Posterior cingulate gyrus (tissue), 11 donors: ENCODE measurements at regions not wholly inside any gene's neighbourhood (a gene's known extent, or its start where the extent isn't known, plus 50 kb on each side); places are given as distances from the start of the nearest gene placed in this dataset.
"Not testable (repeated sequence)": the region's sequence is repeated elsewhere in the genome, so short reads cannot be mapped to it uniquely, and the experiment has no call there.

Experiments used
- DNase-seq, 10 donors: peaks; one replicate each; pipeline versions ENCODE4 v3.0.0 to v3.0.0-alpha.2; 2020 to 2021; ENCODE audit warnings: mixed read lengths in 3 of 10
- intact Hi-C: fragments of 100-400 bp; cut with DNase I; formaldehyde crosslinking; loops from one replicate; pipeline ENCODE4 v1.15.1; 2023

DNA sequence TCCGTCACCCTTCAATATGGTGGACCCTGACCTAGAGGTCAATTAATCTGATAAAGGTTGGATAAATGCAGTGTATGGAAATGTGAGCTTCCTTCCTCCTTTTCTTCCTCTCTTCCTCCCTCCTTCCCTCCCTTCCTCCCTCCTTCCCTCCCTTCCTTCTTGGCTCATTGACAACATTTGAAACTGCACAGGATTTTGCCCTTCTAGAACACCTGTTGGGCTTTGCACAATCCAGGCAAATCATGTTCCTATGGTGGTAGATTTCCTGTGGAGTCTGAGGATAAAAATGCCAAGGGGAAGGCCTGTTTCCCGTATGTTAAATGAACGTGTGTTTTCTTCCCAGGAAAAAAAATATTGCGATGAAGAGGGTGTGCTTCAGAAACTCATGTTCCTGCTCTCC is 642.8 kb downstream of the EPM2A start:
- intact Hi-C loops = no loop called here
- no peak for DNase-seq

- no peak for DNase-seq
- intact Hi-C loops = no loop called here
Measured at GRCh38 chr6:145093226-145093625, 642.1 kb downstream of the EPM2A start.

DNA sequence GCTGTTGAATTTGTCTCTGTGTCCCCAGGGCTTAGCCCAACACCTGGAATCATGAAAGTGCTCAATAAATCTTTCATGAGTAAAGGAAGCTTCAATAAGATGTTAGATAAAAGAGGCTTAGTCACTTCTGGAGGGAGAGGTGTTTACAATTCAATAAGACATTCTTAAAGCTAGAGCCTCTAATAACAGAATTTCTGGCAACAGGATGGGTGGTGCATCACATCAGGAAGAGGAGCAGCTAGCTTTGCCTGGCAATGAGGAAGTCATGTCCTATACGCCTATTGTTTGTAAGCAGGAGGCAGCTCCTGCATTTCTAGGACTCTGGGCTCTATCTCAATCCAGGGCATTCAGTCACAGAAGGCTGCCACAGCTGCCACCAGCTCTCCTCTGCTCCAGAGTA is 638.5 kb downstream of the EPM2A start:
- intact Hi-C loops = no loop called here
- DNase-seq = no peak

DNA sequence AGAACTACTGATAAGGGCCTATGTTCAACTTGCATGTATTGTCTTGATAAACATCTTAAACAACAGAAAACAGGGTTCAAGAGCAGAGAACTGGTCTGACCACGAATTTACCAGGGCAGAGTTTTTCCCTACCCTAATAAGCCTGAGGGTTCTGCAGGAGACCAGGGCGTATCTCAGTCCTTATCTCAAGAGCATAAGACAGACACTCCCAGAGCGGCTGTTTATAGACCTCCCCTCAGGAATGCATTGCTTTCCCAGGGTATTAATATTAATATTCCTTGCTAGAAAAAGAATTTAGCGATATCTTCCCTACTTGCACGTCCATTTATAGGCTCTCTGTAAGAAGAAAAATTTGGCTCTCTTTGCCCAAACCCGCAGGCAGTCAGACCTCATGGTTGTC is 637.2 kb downstream of the EPM2A start:
- intact Hi-C loops = not testable (repeated sequence)

GRCh38 chr6:145099713-145100112 is 635.6 kb downstream of the EPM2A start:
- intact Hi-C loops = no loop called here
- no peak for DNase-seq

More for the DNA sequence above, 637.2 kb downstream of the EPM2A start:
- DNase-seq = not testable (repeated sequence)

GRCh38 chr6:145110109-145110508 is 625.2 kb downstream of the EPM2A start:
- intact Hi-C loops = no loop called here
- DNase-seq = no peak

DNA sequence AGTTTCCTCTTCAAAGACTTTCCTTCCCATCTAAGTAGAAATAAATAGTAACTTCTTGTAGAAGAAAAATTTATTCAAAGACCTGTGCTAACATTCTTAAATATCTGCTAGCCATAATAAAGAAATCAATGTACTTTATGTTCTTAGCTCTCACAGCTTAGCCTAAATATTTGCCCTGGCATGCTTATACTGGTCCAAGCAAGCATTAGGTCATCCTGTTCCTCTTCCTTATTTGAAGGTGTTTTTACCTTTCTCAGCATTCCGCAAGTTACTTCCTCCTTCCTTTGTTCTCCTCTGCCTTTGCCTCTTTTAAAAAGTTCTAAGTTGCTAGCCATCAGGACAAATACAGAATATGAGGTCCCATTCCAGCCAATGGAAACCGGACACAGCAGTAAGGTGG is 623.9 kb downstream of the EPM2A start:
- intact Hi-C loops, DNase-seq: not testable (repeated sequence)

DNA sequence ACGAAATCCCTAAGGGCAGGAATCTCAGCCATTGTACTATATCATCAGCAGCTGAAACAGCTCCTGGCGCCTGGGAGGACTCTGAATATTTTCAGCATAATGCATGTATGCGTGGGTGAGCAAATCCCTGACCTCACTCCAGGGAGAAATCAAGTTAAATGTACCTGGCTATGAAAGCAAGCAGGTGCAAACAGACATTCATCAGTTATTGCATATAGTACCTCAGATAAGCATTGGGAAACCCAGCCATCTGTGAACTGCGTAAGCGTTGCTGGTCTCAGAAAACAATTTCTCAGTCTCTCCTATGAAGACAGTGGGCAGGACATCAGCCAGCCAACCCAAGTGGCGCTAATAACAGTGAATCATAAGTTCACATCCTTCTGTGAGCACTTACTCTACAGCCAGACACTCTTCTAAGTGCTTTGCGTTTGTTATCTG is 622.6 kb downstream of the EPM2A start:
- intact Hi-C loops = no loop called here
- no peak for DNase-seq

DNA sequence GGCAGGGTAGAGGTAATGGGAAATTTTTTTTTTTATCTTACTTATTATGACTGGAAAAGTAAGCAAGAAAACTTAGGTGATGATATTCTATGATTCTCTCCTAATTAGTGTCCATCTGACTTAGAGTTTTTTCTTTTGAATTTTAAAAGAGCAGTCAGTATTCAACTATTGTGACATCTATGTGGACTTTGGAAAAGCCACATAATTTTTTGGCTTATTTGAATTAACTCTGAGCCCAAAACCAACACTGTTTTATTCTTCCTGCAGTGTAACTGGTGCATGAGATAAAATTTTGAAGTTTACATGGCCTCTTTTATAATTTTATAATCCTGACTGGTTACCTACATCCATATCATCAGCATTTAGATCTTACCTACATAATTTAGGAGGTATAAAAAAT is 619.7 kb downstream of the EPM2A start:
- intact Hi-C loops = no loop called here
- DNase-seq = no peak

GRCh38 chr6:145116591-145117178 is 618.6 kb downstream of the EPM2A start:
- intact Hi-C loops = no loop called here
- no peak for DNase-seq

DNA sequence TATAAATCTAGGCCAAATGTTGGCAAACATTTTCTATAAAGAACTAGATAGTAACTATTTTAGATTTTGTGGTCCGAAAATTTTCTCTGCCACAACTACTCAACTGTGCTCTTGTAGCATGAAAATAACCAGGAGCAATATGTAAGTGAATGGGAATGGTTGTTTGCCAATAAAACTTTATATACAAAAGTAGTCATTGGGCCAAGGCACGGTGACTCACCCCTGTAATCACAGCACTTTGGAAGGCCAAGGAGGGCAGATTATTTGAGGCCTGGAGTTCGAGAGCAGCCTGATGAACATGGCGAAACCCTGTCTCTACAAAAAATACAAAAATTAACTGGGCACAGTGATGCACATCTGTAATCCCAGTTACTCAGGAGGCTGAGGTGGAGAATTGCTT is 617.1 kb downstream of the EPM2A start:
- intact Hi-C loops = no loop called here

DNA sequence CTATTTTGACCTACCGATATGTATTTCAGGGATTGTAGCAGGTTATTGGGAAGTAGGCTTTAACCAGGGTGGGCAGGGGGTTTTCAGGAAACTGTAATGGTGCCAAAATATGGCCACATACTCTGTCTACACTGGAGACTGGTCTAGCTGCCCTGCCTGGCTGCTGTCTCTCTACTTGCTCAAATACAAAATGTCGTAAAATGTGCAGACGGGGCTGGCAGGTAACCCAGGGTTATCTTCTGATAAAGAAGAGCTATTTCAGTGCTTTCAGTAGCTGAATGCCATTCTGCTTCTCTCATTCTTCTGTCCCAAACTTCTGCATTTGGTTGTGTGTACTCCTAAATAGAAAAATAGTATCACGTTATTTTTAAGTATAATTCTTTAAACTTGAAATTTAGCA is 616.2 kb downstream of the EPM2A start:
- no peak for DNase-seq
- intact Hi-C loops = no loop called here

More for the DNA sequence above, 617.1 kb downstream of the EPM2A start:
- no peak for DNase-seq

- no peak for DNase-seq
- intact Hi-C loops = no loop called here
Measured at GRCh38 chr6:145132709-145133108, 602.6 kb downstream of the EPM2A start.

GRCh38 chr6:145135702-145136101 is 599.6 kb downstream of the EPM2A start:
- intact Hi-C loops = no loop called here
- DNase-seq = no peak

- intact Hi-C loops = no loop called here
Measured at GRCh38 chr6:145137425-145137824, 597.9 kb downstream of the EPM2A start.

DNA sequence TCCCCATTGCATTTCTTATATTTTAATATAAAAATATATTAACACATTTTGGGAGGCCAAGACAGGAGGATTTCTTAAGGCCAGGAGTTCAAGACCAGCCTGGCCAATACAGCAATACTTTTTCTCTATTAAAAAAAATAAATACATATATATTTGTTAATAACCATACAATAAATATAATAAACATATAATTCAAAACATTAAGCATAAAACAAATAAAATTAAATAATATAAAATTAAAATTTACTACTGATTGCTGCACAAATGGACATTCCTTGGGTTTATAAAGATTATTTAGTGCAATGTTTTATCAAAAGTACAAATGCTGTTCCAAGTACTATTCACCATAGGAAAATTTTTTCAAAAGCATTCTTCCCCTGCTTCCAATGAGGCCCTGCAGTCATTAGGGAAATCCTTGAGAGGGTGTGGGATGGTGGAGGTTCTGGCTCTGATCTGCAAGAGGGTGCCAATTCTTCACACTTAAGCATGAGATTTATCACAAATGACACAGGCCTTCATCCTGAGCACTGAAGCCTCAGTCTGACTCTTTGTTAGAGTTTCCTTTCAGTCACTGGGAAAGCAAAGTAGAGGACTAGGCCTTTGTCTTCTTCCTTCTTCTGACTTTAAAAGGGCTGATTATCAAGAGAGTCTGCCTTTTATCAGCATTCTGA is 596.7 kb downstream of the EPM2A start:
- intact Hi-C loops = no loop called here
- DNase-seq = no peak

More at GRCh38 chr6:145137425-145137824, 597.9 kb downstream of the EPM2A start:
- DNase-seq = no peak

- DNase-seq = peak in 3 of 10 donors; percentile 8 to 64 (median 24)
- intact Hi-C loops = no loop called here
Measured at GRCh38 chr6:145139140-145139850, 596.0 kb downstream of the EPM2A start.

DNA sequence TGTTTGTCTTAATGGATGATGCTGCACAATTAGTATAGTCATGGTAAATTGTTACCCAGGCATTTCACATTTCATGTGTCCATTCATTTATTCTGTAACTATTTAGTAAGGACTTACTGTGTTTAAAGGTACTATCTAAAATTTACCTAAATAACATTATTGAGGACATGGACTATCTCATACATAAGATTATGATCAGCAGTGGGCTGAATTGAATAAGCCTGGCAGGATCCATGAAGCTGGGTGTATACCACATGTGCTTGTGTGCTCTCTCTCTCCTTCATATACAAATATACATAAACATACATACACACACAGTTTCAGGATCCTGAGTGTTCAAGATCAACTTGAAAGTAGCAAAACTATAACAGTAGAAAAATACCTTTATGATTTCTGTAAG is 595.4 kb downstream of the EPM2A start:
- intact Hi-C loops = no loop called here
- no peak for DNase-seq

GRCh38 chr6:145141572-145141971 is 593.7 kb downstream of the EPM2A start:
- intact Hi-C loops = no loop called here
- DNase-seq = no peak

DNA sequence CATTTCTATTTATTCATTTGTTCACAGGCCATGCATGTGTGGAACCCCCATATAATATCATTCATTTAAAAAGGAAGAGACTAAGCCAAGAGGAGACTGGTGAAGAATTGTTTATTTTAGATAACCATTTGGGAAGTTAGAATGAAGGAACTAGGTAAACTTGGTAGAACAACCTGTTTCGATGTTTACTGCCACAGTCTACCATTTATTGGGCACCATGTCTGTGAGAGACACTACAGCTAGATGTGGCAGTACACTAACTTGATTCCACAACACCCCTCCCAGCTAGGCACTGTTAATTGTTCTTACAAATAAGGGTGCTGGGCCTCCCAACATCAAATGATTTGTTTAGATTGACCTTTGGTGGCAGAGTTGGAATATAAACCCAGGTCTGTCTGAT is 592.4 kb downstream of the EPM2A start:
- intact Hi-C loops = no loop called here
- no peak for DNase-seq

DNA sequence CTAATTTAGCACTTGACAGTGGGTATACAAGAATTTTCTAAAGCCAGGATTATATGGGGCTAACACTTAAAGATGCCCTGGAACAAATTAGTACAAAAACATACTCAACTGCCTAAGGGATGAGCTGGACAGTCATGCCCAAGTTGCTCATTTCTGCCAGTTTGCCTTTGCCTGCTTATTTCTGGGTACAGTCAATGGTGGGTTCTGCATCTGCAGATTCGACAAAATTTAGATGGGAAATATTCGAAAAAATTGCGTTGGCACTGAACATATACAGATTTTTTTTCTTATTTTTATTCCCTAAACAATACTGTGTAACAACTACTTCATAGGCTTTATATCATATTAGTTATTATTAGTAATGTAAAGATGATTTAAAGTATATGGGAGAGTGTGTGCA is 591.9 kb downstream of the EPM2A start:
- intact Hi-C loops = no loop called here
- no peak for DNase-seq

DNA sequence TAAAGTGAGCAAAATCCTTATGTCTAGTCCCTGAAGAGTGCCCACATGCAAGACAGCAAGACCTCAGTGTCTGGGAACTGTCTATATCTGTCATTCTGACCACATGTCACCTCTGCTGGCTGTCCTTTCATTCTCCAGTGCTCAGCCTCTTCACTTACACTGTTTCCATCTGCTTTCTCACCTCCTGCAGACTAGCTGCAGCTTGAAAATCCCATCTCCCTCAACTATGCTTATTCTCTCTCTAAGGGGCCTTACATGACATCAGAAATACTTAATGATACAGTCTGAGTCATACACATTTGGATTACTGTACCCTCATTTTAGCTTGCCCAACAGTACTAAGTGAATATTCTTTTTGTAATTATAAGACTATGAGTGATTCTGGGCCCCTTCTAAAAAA is 587.8 kb downstream of the EPM2A start:
- no peak for DNase-seq
- intact Hi-C loops = no loop called here
